WERI-Rb-1 (cell line): ENCODE measurements at regions not wholly inside any gene's neighbourhood (a gene's known extent, or its start where the extent isn't known, plus 50 kb on each side); places are given as distances from the start of the nearest gene placed in this dataset.

Source experiments
- DNase-seq: peaks from one replicate; pipeline ENCODE4 v3.0.0-alpha.2; 2020
- H3K27ac ChIP-seq: fragments of 250-450 bp; sonication (Bioruptor Pico); 2 replicates; pipeline ENCODE4 v1.5.1; 2020; ENCODE audit warnings: mild to moderate bottlenecking, moderate library complexity
- H3K27me3 ChIP-seq: fragments of 250-450 bp; sonication (Bioruptor Pico); 2 replicates; pipeline ENCODE4 v1.5.1; 2021; ENCODE audit warnings: mild to moderate bottlenecking, low read depth, moderate library complexity; ENCODE audit not compliant: insufficient read depth, severe bottlenecking
- H3K36me3 ChIP-seq: fragments of 250-450 bp; sonication (Bioruptor Pico); 2 replicates; pipeline ENCODE4 v1.5.1; 2020; ENCODE audit warnings: mild to moderate bottlenecking, moderate library complexity
- H3K4me3 ChIP-seq: 2 replicates; pipeline ENCODE4 v1.5.1; 2011; ENCODE audit warnings: low read depth, mild to moderate bottlenecking, control low read depth, low read length
- H3K9me3 ChIP-seq: fragments of 250-450 bp; sonication (Bioruptor Pico); 2 replicates; pipeline ENCODE4 v1.5.1; 2021; ENCODE audit warnings: mild to moderate bottlenecking, moderate library complexity; ENCODE audit not compliant: severe bottlenecking
- TF ChIP-seq, protein P1 (sequence below): IDR thresholded peaks from 2 replicates; pipeline ENCODE4 v1.5.1; 2011; ENCODE audit warnings: low read depth, mild to moderate bottlenecking, control low read depth, inconsistent platforms, low read length

DNA sequence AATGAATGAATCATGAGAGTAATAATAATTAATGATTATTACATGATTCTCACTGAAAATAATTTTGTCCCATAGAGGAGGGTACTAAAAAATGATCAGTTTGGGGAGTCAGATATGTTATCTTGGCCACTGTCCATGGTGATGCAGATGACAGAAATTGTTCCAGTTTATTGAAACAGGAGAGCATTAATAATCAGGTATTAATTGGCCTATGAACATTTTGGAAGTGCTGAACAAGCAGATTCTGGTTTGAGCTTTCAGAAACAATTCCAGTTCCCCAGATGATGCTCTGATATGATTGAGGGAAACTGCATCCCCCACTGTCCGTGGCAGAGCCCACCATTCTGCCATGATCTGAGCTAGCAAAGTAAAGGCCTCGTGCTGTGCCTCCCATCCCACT is 345.2 kb downstream of the ZSWIM6 start:
- no peak for DNase-seq
- TF ChIP-seq, protein P1, sequence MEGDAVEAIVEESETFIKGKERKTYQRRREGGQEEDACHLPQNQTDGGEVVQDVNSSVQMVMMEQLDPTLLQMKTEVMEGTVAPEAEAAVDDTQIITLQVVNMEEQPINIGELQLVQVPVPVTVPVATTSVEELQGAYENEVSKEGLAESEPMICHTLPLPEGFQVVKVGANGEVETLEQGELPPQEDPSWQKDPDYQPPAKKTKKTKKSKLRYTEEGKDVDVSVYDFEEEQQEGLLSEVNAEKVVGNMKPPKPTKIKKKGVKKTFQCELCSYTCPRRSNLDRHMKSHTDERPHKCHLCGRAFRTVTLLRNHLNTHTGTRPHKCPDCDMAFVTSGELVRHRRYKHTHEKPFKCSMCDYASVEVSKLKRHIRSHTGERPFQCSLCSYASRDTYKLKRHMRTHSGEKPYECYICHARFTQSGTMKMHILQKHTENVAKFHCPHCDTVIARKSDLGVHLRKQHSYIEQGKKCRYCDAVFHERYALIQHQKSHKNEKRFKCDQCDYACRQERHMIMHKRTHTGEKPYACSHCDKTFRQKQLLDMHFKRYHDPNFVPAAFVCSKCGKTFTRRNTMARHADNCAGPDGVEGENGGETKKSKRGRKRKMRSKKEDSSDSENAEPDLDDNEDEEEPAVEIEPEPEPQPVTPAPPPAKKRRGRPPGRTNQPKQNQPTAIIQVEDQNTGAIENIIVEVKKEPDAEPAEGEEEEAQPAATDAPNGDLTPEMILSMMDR, result no peak
- Histone ChIP-seq H3K27ac (no peak overlapping the region), H3K27me3 (peaks cover 5% of the 10 kb centered on the region), H3K9me3 (no peaks in the 10 kb centered on the region), H3K4me3 (no peak overlapping the region), H3K36me3 (no peaks in the 10 kb centered on the region)

DNA sequence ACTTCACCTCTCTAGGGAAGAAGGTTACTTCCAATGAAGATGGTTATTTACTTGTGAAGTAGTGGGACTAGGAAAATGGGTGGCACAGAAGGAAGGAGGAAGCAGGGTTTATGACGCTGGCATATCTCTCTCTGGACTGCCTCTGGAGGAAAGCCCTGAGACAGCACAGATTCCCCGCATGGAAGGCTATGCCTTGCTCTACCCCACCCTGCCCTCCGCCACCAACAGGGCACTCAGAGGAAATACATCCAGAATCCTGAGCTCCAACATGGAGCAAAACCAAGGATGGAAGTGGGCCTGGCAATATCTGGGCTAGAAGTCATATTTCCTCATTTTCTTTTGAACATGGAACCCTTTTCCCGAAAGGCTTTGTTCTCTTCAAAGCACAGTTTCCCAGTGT is 346.9 kb downstream of the ZSWIM6 start:
- Histone ChIP-seq H3K27me3 (peaks cover 5% of the 10 kb centered on the region), H3K36me3 (no peaks in the 10 kb centered on the region), H3K9me3 (no peaks in the 10 kb centered on the region), H3K27ac (no peak overlapping the region), H3K4me3 (no peak overlapping the region)
- TF ChIP-seq, protein P1, result peak; percentile 32
- DNase-seq, result peak; percentile 28

DNA sequence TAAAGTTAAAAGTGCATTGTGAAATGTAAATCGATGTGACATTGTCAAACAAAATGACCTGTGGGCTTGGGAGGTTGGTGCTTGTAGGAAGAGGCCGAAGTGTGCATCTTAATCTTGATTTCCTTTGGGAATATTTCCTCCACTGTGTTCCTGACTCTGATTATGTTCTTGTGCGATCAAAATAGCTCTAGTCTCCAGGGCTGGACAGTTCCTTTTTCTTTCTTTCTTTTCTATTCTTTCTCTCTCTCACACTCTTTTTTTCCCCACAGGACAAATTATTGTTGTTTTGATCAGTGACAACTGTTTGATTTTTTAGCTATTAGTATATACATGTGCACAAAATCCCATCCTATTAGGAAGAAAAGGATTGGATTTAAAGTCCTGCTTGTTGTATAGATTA is 347.5 kb downstream of the ZSWIM6 start:
- no peak for DNase-seq
- Histone ChIP-seq H3K27me3 (peaks cover 5% of the 10 kb centered on the region), H3K27ac (no peak overlapping the region), H3K36me3 (no peaks in the 10 kb centered on the region), H3K9me3 (no peaks in the 10 kb centered on the region), H3K4me3 (no peak overlapping the region)
- TF ChIP-seq, protein P1, result no peak

DNA sequence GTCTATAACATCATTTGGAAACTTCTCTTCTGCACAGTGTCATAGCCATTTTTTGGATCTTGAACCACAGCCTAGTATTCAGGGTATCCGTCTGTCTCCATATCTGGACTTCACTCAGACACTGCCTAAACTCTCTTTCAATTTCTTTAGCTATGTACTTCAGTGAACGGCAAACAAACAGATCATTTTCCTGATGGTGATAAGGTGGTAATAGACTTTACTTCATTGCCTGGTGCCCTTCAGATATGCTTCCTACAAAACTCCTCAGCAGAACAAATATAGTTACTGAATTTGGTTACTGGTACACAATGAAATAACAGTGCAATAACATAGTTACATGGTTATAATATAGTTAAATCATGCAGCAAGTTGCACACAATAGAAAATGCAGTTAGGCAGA is 348.2 kb downstream of the ZSWIM6 start:
- Histone ChIP-seq H3K9me3 (no peaks in the 10 kb centered on the region), H3K27ac (no peak overlapping the region), H3K4me3 (no peak overlapping the region), H3K36me3 (no peaks in the 10 kb centered on the region), H3K27me3 (peaks cover 5% of the 10 kb centered on the region)
- DNase-seq, result no peak
- TF ChIP-seq, protein P1, result no peak

DNA sequence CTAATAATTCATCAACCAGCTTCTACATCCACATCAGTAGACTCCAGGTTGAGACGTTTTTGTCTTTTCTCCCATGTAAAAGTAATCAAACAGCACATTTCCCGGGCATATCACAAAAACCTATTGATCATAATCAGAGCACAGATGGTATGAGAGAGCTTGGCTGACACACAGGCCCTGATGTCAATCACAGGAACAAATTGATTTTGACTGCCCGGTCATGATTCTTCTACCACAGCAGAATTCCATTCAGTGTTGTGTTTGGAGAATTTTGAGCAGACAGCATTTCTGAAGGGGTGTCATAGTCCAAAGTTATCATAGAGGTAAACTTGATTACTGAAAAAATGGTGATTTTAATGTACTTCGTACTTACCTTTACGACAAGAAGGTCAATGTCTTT is 351.1 kb downstream of the ZSWIM6 start:
- Histone ChIP-seq H3K36me3 (no peaks in the 10 kb centered on the region), H3K27ac (no peak overlapping the region), H3K27me3 (peaks cover 5% of the 10 kb centered on the region), H3K9me3 (no peaks in the 10 kb centered on the region), H3K4me3 (no peak overlapping the region)
- TF ChIP-seq, protein P1, result no peak
- no peak for DNase-seq

DNA sequence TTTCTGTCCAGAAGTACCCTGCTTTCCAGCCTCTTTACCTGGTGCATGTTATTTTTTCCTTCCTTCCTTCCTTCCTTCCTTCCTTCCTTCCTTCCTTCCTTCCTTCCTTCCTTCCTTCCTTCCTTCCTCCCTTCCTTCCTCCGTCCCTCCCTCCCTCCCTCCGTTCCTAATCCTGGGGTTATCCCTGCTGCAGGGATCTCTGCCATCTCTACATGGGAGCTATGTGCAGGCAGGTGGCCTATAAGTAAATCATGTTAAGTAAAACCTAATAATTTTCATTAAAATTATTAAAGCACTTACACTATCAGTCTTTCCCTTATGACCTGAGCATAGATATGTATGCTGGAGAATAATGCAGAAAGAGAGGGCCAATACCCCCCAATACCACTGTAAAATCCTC is 351.9 kb downstream of the ZSWIM6 start:
- TF ChIP-seq, protein P1, result no peak
- H3K36me3 ChIP-seq, result no peaks in the 10 kb centered on the region
- no peaks in the 10 kb centered on the region for H3K9me3 ChIP-seq
- no peak overlapping the region for H3K4me3 ChIP-seq
- H3K27me3 ChIP-seq, result peaks cover 6% of the 10 kb centered on the region
- DNase-seq, result no peak
- H3K27ac ChIP-seq, result no peak overlapping the region
